IMR-90 (cell line): ENCODE measurements at regions not wholly inside any gene's neighbourhood (a gene's known extent, or its start where the extent isn't known, plus 50 kb on each side); places are given as distances from the start of the nearest gene placed in this dataset.

Source experiments
- ATAC-seq: fragments of 200-7000 bp; cut with Tn5 transposase; 2 replicates; pipeline ENCODE4 v1.9.1; 2020; ENCODE audit warnings: low read depth, mild to moderate bottlenecking, moderate library complexity
- BruUV-seq: library from RNA; stranded (reverse); fragments of 400-500 nt; replicated peaks from 2 replicates; lab custom pipeline; 2021; lab: Mats Ljungman, UMichigan
- CTCF ChIA-PET: fragments of 300-600 bp; formaldehyde crosslinking; extraction: SDS; loops from one replicate; lab custom pipeline; 2021; ENCODE audit warnings: antibody characterized with exemption; lab: Yijun Ruan, JAX
- POLR2A ChIA-PET: fragments of 300-600 bp; sonication (Branson Sonifier 250); formaldehyde crosslinking; loops from one replicate; lab custom pipeline; 2022; ENCODE audit warnings: antibody characterized with exemption; ENCODE audit not compliant: unreplicated experiment; lab: Charles Lee
- DNase-seq: peaks from one replicate; pipeline ENCODE4 v3.0.0; 2013
- H2AFZ ChIP-seq: replicated peaks from 2 replicates; pipeline ENCODE3; 2013; ENCODE audit warnings: low read length, mild to moderate bottlenecking; ENCODE audit not compliant: poor library complexity
- H2AK5ac ChIP-seq: 2 replicates; pipeline ENCODE4 v1.6.1; 2013; ENCODE audit warnings: low read depth, low read length, inconsistent platforms
- H2AK9ac ChIP-seq: replicated peaks from 2 replicates; pipeline ENCODE3; 2013; ENCODE audit warnings: mild to moderate bottlenecking, low read depth, low read length, moderate library complexity; ENCODE audit not compliant: poor library complexity
- H2BK120ac ChIP-seq: 2 replicates; pipeline ENCODE4 v1.6.1; 2013; ENCODE audit warnings: low read depth, low read length, inconsistent platforms
- H2BK15ac ChIP-seq: 3 replicates; pipeline ENCODE4 v1.6.1; 2013; ENCODE audit warnings: low read depth, low read length, inconsistent platforms
- H2BK20ac ChIP-seq: 2 replicates; pipeline ENCODE4 v1.6.1; 2013; ENCODE audit warnings: low read depth, mild to moderate bottlenecking, inconsistent platforms, low read length, moderate library complexity
- H2BK5ac ChIP-seq: 2 replicates; pipeline ENCODE4 v1.6.1; 2013; ENCODE audit warnings: mild to moderate bottlenecking, low read depth, low read length, inconsistent platforms; ENCODE audit not compliant: poor library complexity, severe bottlenecking
- H3K14ac ChIP-seq: replicated peaks from 2 replicates; pipeline ENCODE4 v1.6.1; 2013; ENCODE audit warnings: low read depth, low read length, inconsistent platforms
- H3K18ac ChIP-seq: 2 replicates; pipeline ENCODE4 v1.6.1; 2013; ENCODE audit warnings: low read depth, low read length, control low read depth
- H3K23ac ChIP-seq: 2 replicates; pipeline ENCODE4 v1.6.1; 2013; ENCODE audit warnings: low read depth, low read length, inconsistent platforms
- H3K27ac ChIP-seq: 2 replicates; pipeline ENCODE4 v1.5.1; 2013; ENCODE audit warnings: mild to moderate bottlenecking, control low read depth, low read length; ENCODE audit not compliant: insufficient read depth
- H3K27me3 ChIP-seq: 2 replicates; pipeline ENCODE4 v1.6.1; 2013; ENCODE audit warnings: low read length; ENCODE audit not compliant: control insufficient read depth, insufficient read depth
- H3K36me3 ChIP-seq: 2 replicates; pipeline ENCODE4 v1.6.1; 2013; ENCODE audit warnings: low read length, mixed read lengths; ENCODE audit not compliant: control insufficient read depth, insufficient read depth
- H3K4ac ChIP-seq: 2 replicates; pipeline ENCODE4 v1.6.1; 2013; ENCODE audit warnings: low read depth, low read length, inconsistent platforms
- H3K4me1 ChIP-seq: 2 replicates; pipeline ENCODE4 v1.6.1; 2013; ENCODE audit warnings: low read length, mixed read lengths; ENCODE audit not compliant: control insufficient read depth, insufficient read depth
- H3K4me2 ChIP-seq: 2 replicates; pipeline ENCODE4 v1.6.1; 2013; ENCODE audit warnings: low read depth, mild to moderate bottlenecking, control low read depth, low read length, moderate library complexity
- H3K4me3 ChIP-seq: 2 replicates; pipeline ENCODE4 v1.5.1; 2013; ENCODE audit warnings: low read depth, mild to moderate bottlenecking, control low read depth, low read length, moderate library complexity; ENCODE audit not compliant: insufficient read depth
- H3K56ac ChIP-seq: 2 replicates; pipeline ENCODE4 v1.6.1; 2013; ENCODE audit warnings: low read length, inconsistent platforms; ENCODE audit not compliant: insufficient read depth; ENCODE audit errors: extremely low read depth
- H3K79me1 ChIP-seq, 2 experiments: 2 replicates each; pipeline ENCODE4 v1.6.1; 2013; ENCODE audit warnings: low read length in 2 of 2, inconsistent platforms in 1 of 2, low read depth in 1 of 2
- H3K9ac ChIP-seq: 2 replicates; pipeline ENCODE4 v1.6.1; 2013; ENCODE audit warnings: low read depth, low read length, control low read depth
- H3K9me1 ChIP-seq: 2 replicates; pipeline ENCODE4 v1.6.1; 2013; ENCODE audit warnings: low read length, inconsistent platforms; ENCODE audit not compliant: insufficient read depth
- H3K9me3 ChIP-seq: 2 replicates; pipeline ENCODE4 v1.6.1; 2013; ENCODE audit warnings: low read length; ENCODE audit not compliant: control insufficient read depth, insufficient read depth
- H4K20me1 ChIP-seq: 2 replicates; pipeline ENCODE4 v1.6.1; 2013; ENCODE audit warnings: low read length, inconsistent platforms; ENCODE audit not compliant: insufficient read depth
- H4K5ac ChIP-seq: 2 replicates; pipeline ENCODE4 v1.6.1; 2013; ENCODE audit warnings: mild to moderate bottlenecking, low read depth, low read length, control low read depth
- H4K8ac ChIP-seq, 2 experiments: 2 replicates each; pipeline ENCODE4 v1.6.1; 2013; ENCODE audit warnings: low read depth in 2 of 2, low read length in 2 of 2, control low read depth in 1 of 2, inconsistent platforms in 1 of 2
- H4K91ac ChIP-seq: 2 replicates; pipeline ENCODE4 v1.6.1; 2013; ENCODE audit warnings: low read depth, low read length, inconsistent platforms; ENCODE audit not compliant: insufficient read depth
- BHLHE40 ChIP-seq: fragments of 150-350 bp; IDR thresholded peaks from 2 replicates; pipeline ENCODE4 v1.6.1; 2016; ENCODE audit warnings: mild to moderate bottlenecking, low read depth, low read length
- CEBPB ChIP-seq: IDR thresholded peaks from 2 replicates; pipeline ENCODE4 v1.6.1; 2012; ENCODE audit warnings: low read depth, low read length, improper control_type of control experiment
- CHD1 ChIP-seq: IDR thresholded peaks from 2 replicates; pipeline ENCODE4 v1.6.1; 2012; ENCODE audit warnings: low read depth, low read length, improper control_type of control experiment
- CTCF ChIP-seq: conservative IDR thresholded peaks from 2 replicates; pipeline ENCODE4 v1.5.1; 2012; ENCODE audit warnings: mild to moderate bottlenecking, low read depth, low read length, improper control_type of control experiment
- ELK1 ChIP-seq: fragments of 150-350 bp; IDR thresholded peaks from 2 replicates; pipeline ENCODE4 v1.6.1; 2016; ENCODE audit warnings: low read depth, mild to moderate bottlenecking, low read length, moderate library complexity, borderline replicate concordance
- FOS ChIP-seq: fragments of 150-350 bp; IDR thresholded peaks from 2 replicates; pipeline ENCODE4 v1.6.1; 2016; ENCODE audit warnings: low read depth, low read length
- MAFK ChIP-seq: IDR thresholded peaks from 2 replicates; pipeline ENCODE4 v1.6.1; 2012; ENCODE audit warnings: low read depth, low read length, improper control_type of control experiment
- MAZ ChIP-seq: IDR thresholded peaks from 2 replicates; pipeline ENCODE4 v1.6.1; 2012; ENCODE audit warnings: low read depth, mild to moderate bottlenecking, low read length, improper control_type of control experiment, moderate library complexity, borderline replicate concordance
- MXI1 ChIP-seq: IDR thresholded peaks from 2 replicates; pipeline ENCODE4 v1.6.1; 2012; ENCODE audit warnings: low read depth, mild to moderate bottlenecking, low read length, moderate library complexity, borderline replicate concordance
- NFE2L2 ChIP-seq: fragments of 150-350 bp; IDR thresholded peaks from 2 replicates; pipeline ENCODE4 v1.6.1; 2016; ENCODE audit warnings: low read depth, mild to moderate bottlenecking, low read length
- POLR2A ChIP-seq: IDR thresholded peaks from 2 replicates; pipeline ENCODE4 v1.6.1; 2012; ENCODE audit warnings: mild to moderate bottlenecking, low read depth, low read length
- RAD21 ChIP-seq: IDR thresholded peaks from 2 replicates; pipeline ENCODE4 v1.6.1; 2012; ENCODE audit warnings: low read length, improper control_type of control experiment
- RCOR1 ChIP-seq: IDR thresholded peaks from 2 replicates; pipeline ENCODE4 v1.6.1; 2012; ENCODE audit warnings: mild to moderate bottlenecking, low read length, improper control_type of control experiment; ENCODE audit not compliant: insufficient replicate concordance
- RFX5 ChIP-seq: IDR thresholded peaks from 2 replicates; pipeline ENCODE4 v1.8.0; 2012; ENCODE audit warnings: low read depth, mild to moderate bottlenecking, low read length, moderate library complexity
- SMC3 ChIP-seq: fragments of 150-350 bp; IDR thresholded peaks from 2 replicates; pipeline ENCODE4 v1.6.1; 2016; ENCODE audit warnings: low read depth, mild to moderate bottlenecking, antibody characterized with exemption, low read length, moderate library complexity
- USF2 ChIP-seq: fragments of 150-350 bp; IDR thresholded peaks from 2 replicates; pipeline ENCODE4 v1.6.1; 2017; ENCODE audit warnings: mild to moderate bottlenecking, antibody characterized with exemption, low read length, low read depth
- WGBS, 2 experiments: methylation state at CpG; one replicate each; pipeline versions ENCODE4 v1.1.5 to v1.1.7; 2013; ENCODE audit warnings: missing lambda C conversion rate in 2 of 2; ENCODE audit not compliant: insufficient read length in 1 of 2; ENCODE audit errors: extremely low coverage in 2 of 2; 5-methylcytosine and 5-hydroxymethylcytosine counted together
- dilution Hi-C: fragments of 300-500 bp; cut with HindIII; formaldehyde crosslinking; loops from one replicate; pipeline ENCODE4 v1.14.3; 2018; ENCODE audit warnings: low sequenced_read_pairs; ENCODE audit not compliant: unreplicated experiment
- in situ Hi-C: fragments of 300-500 bp; cut with MboI; formaldehyde crosslinking; loops from 3 replicates; pipeline ENCODE4 v1.14.3; 2019; ENCODE audit warnings: low sequenced_read_pairs, inconsistent platforms, mixed read lengths
- intact Hi-C: fragments of 100-400 bp; cut with micrococcal nuclease; formaldehyde crosslinking; loops from 2 replicates; pipeline ENCODE4 v1.10.0; 2022

- Histone ChIP-seq H2BK5ac (no peak overlapping the region), H3K56ac (no peak overlapping the region), H2AK9ac (no peak overlapping the region), H2AK5ac (no peak overlapping the region), H3K79me1 (no peaks in the 10 kb centered on the region), H2BK20ac (no peak overlapping the region), H3K4me2 (no peak overlapping the region), H4K91ac (no peak overlapping the region), H3K9me1 (no peaks in the 10 kb centered on the region), H2BK120ac (no peak overlapping the region), H3K27me3 (no peaks in the 10 kb centered on the region), H3K23ac (no peak overlapping the region), H3K9ac (no peak overlapping the region), H2BK15ac (no peak overlapping the region), H3K4ac (no peak overlapping the region), H3K14ac (no peak overlapping the region), H4K8ac (no peak overlapping the region), H3K4me1 (no peaks in the 10 kb centered on the region), H4K5ac (no peak overlapping the region), H3K27ac (no peak overlapping the region), H2AFZ (no peak overlapping the region), H4K20me1 (no peaks in the 10 kb centered on the region), H3K9me3 (peaks cover 8% of the 10 kb centered on the region), H3K36me3 (no peaks in the 10 kb centered on the region), H3K4me3 (no peak overlapping the region), H3K18ac (no peak overlapping the region)
- ATAC-seq, result no peak
- no peak for DNase-seq
- CTCF ChIA-PET, result no interaction called here
- POLR2A ChIA-PET, result no interaction called here
- in situ Hi-C loops, result no loop called here
- 60% methylated on average over 1 of the region's 7 CpGs; no CpG with 5 or more reads in 1 of the 2 experiments for WGBS, 2 experiments
- intact Hi-C loops, result no loop called here
- no peak for TF ChIP-seq BHLHE40
- no peak for TF ChIP-seq SMC3
- TF ChIP-seq FOS, result no peak
- no peak for TF ChIP-seq MAFK
- TF ChIP-seq RAD21, result no peak
- no peak for TF ChIP-seq NFE2L2
- TF ChIP-seq CEBPB, result no peak
- no peak for TF ChIP-seq USF2
- TF ChIP-seq RCOR1, result no peak
- no peak for TF ChIP-seq MXI1
- TF ChIP-seq CTCF, result no peak
- no peak for TF ChIP-seq ELK1
- no peak for TF ChIP-seq RFX5
- no peak for TF ChIP-seq POLR2A
- no peak for TF ChIP-seq MAZ
- no peak for TF ChIP-seq CHD1
- dilution Hi-C loops, result no loop called here
- no TSS peak for BruUV-seq
These were observed 145.1 kb upstream of the CNTN4 start for GRCh38 chr3:1953536-1953935.
